KMS-11 (cell line): ENCODE measurements at regions not wholly inside any gene's neighbourhood (a gene's known extent, or its start where the extent isn't known, plus 50 kb on each side); places are given as distances from the start of the nearest gene placed in this dataset.

Experiments used
- H2AFZ ChIP-seq: fragments of 200-600 bp; sonication (generic); 2 replicates; pipeline ENCODE4 v1.6.1; 2016; ENCODE audit warnings: antibody characterized with exemption, mixed run types, low read depth
- H3K27ac ChIP-seq: fragments of 200-600 bp; sonication (generic); 2 replicates; pipeline ENCODE4 v1.6.1; 2016; ENCODE audit warnings: mild to moderate bottlenecking, mixed run types
- H3K27me3 ChIP-seq: fragments of 200-600 bp; sonication (generic); 2 replicates; pipeline ENCODE4 v1.6.1; 2017; ENCODE audit warnings: mild to moderate bottlenecking, low read depth, mixed run types, moderate library complexity; ENCODE audit not compliant: insufficient read depth
- H3K36me3 ChIP-seq: fragments of 200-600 bp; sonication (generic); 2 replicates; pipeline ENCODE4 v1.6.1; 2017; ENCODE audit warnings: mild to moderate bottlenecking, mixed run types; ENCODE audit not compliant: insufficient read depth
- H3K4me1 ChIP-seq: fragments of 200-600 bp; sonication (generic); 2 replicates; pipeline ENCODE4 v1.6.1; 2016; ENCODE audit warnings: mild to moderate bottlenecking, low read depth, mixed run types; ENCODE audit not compliant: poor library complexity, severe bottlenecking
- H3K4me2 ChIP-seq: fragments of 200-600 bp; sonication (generic); 2 replicates; pipeline ENCODE4 v1.7.0; 2016; ENCODE audit warnings: mild to moderate bottlenecking, mixed run types
- H3K4me3 ChIP-seq: fragments of 200-600 bp; sonication (generic); IDR thresholded peaks from 2 replicates; pipeline ENCODE4 v1.6.1; 2017; ENCODE audit warnings: low read depth, low read length, mixed read lengths; ENCODE audit not compliant: insufficient read depth
- H3K79me2 ChIP-seq: fragments of 200-600 bp; sonication (generic); 2 replicates; pipeline ENCODE4 v1.6.1; 2016; ENCODE audit warnings: low read depth, mixed run types; ENCODE audit not compliant: insufficient read depth
- H3K9ac ChIP-seq: fragments of 200-600 bp; sonication (generic); 2 replicates; pipeline ENCODE4 v1.6.1; 2016; ENCODE audit warnings: mild to moderate bottlenecking, mixed run types
- H4K20me1 ChIP-seq: fragments of 200-600 bp; sonication (generic); 2 replicates; pipeline ENCODE4 v1.6.1; 2016; ENCODE audit warnings: mild to moderate bottlenecking, mixed run types; ENCODE audit not compliant: insufficient read depth
- TF ChIP-seq, protein P1 (sequence below): fragments of 200-600 bp; sonication (generic); conservative IDR thresholded peaks from 2 replicates; pipeline ENCODE4 v1.6.1; 2017; ENCODE audit warnings: low read depth, mild to moderate bottlenecking, antibody characterized with exemption, low read length, moderate library complexity, mixed read lengths

DNA sequence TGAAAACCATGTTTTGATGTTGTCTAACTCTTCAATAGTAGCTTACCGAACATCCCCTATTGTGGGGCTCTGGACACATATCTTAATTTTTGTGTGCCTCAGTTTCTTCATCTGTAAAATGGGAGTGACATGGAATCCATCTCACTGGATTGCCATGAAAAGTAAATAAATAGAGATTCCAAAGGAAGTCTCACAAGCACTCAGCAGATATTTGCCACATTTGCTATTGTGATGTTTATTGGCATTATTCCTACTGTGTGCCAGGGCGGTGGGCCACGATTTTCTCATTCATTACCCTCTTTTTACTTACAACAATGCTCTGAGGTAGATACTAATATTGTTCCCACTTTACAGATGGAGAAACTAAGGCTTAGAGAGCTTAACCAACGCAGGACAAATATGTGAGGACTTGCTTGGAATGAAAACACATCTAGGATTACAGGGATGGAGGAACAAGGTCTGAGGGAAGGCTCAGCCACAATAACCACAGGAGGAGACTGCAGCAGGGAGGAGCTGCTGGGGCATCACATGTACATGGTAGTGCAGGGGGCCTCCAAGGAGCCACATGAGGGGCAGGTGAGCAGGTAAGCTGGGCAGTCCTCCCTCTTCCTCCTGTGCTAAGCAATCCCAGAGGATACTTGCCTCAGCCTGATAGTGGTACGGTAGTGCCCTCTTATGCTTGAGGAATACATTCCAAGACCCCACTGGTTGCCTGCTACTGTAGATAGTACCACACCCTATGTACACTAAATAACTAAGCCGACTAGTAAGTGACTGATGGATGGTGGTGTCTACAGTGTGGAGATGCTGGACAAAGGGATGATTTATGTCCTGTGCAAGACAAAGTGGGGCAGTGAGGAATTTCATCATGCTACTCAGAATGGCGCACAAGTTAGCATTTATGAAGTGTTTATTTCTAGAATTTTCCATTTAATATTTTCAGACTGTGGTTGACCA lies 176.9 kb downstream of the FOXA2 start:
- no peak overlapping the region for H3K4me3 ChIP-seq
- no peaks in the 10 kb centered on the region for H4K20me1 ChIP-seq
- no peaks in the 10 kb centered on the region for H3K4me1 ChIP-seq
- no peaks in the 10 kb centered on the region for H3K36me3 ChIP-seq
- H2AFZ ChIP-seq, result no peak overlapping the region
- no peak overlapping the region for H3K27ac ChIP-seq
- no peak overlapping the region for H3K9ac ChIP-seq
- no peaks in the 10 kb centered on the region for H3K79me2 ChIP-seq
- no peak overlapping the region for H3K4me2 ChIP-seq
- H3K27me3 ChIP-seq, result no peaks in the 10 kb centered on the region
- TF ChIP-seq, protein P1, sequence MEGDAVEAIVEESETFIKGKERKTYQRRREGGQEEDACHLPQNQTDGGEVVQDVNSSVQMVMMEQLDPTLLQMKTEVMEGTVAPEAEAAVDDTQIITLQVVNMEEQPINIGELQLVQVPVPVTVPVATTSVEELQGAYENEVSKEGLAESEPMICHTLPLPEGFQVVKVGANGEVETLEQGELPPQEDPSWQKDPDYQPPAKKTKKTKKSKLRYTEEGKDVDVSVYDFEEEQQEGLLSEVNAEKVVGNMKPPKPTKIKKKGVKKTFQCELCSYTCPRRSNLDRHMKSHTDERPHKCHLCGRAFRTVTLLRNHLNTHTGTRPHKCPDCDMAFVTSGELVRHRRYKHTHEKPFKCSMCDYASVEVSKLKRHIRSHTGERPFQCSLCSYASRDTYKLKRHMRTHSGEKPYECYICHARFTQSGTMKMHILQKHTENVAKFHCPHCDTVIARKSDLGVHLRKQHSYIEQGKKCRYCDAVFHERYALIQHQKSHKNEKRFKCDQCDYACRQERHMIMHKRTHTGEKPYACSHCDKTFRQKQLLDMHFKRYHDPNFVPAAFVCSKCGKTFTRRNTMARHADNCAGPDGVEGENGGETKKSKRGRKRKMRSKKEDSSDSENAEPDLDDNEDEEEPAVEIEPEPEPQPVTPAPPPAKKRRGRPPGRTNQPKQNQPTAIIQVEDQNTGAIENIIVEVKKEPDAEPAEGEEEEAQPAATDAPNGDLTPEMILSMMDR, result no peak

DNA sequence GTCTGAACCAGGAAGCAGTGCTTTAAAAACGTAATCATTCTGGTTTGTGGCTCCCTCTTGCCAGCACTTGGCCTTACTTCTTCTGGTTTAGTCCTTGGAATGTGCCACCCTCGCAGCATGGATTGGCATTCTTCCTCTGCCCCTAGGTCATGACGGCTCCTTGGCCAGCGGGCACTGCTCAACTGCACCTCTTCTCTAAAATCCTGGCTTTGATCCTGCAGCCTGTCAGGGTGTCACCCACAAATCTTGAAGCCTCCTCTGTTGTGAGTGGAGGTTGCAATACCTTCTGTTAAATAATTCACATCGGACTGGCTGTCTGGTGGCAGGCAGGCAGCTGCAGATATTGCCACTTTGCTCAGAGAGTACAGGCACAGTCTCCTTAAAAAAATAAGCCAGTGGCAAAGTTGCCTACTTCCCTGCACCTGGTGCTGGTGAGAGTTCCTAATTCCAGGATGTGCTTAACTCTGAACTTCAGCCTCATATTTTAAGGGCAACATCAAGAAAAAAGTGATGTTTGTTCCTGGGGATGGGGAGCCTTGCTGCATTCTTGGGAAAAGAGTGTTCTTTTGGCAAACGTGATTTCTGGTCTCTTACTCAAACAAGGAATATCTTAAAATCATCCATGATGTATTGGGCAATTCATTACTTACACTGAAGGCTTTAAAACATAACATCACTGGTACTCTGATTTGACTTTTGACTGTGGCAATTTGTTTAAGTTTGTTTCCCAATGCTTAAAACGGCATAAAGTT lies 179.8 kb downstream of the FOXA2 start:
- Histone ChIP-seq H4K20me1 (no peaks in the 10 kb centered on the region), H3K4me3 (no peak overlapping the region), H2AFZ (no peak overlapping the region), H3K36me3 (no peaks in the 10 kb centered on the region), H3K4me1 (no peaks in the 10 kb centered on the region), H3K27me3 (no peaks in the 10 kb centered on the region), H3K9ac (no peak overlapping the region), H3K79me2 (no peaks in the 10 kb centered on the region), H3K4me2 (no peak overlapping the region), H3K27ac (no peak overlapping the region)
- TF ChIP-seq, protein P1, result no peak

DNA sequence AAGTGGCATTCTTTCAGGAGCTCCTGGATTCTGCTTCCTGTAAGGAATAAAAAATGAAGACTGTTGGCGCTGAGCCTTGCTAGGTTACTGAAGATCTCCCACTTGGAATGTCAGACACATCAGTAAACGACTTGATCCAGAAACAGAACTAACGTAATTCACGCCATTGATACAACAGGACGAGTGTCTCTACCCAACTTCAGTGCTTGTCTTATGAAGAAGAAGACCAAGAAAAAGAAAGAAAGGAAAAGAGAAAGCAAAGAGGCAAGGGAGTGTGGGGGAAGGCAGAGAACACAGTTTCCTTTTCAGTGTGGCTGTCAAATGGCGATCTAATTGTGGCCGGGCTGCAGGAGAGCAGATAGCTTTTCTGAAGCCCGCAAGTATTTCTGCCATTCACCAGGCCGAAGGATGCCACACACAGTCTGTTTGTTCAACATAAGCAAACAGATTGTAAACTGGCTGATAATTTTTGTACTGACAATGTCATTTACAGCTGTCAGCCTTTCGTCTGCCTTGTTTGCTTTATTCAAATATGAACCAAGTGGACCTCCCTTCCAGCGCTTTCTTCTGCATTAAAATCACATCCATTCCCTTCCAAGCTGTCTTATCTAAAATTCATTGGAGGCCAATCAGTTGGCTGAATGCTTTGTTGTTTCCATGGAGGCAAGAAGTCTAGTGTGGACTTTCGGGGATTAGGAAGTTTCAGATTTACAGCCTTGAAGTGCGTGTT lies 180.6 kb downstream of the FOXA2 start:
- no peak overlapping the region for H3K27ac ChIP-seq
- no peaks in the 10 kb centered on the region for H3K4me1 ChIP-seq
- no peaks in the 10 kb centered on the region for H3K79me2 ChIP-seq
- H2AFZ ChIP-seq, result no peak overlapping the region
- H4K20me1 ChIP-seq, result no peaks in the 10 kb centered on the region
- no peak overlapping the region for H3K4me3 ChIP-seq
- no peaks in the 10 kb centered on the region for H3K27me3 ChIP-seq
- no peaks in the 10 kb centered on the region for H3K36me3 ChIP-seq
- H3K4me2 ChIP-seq, result no peak overlapping the region
- no peak overlapping the region for H3K9ac ChIP-seq
- TF ChIP-seq, protein P1, result no peak

DNA sequence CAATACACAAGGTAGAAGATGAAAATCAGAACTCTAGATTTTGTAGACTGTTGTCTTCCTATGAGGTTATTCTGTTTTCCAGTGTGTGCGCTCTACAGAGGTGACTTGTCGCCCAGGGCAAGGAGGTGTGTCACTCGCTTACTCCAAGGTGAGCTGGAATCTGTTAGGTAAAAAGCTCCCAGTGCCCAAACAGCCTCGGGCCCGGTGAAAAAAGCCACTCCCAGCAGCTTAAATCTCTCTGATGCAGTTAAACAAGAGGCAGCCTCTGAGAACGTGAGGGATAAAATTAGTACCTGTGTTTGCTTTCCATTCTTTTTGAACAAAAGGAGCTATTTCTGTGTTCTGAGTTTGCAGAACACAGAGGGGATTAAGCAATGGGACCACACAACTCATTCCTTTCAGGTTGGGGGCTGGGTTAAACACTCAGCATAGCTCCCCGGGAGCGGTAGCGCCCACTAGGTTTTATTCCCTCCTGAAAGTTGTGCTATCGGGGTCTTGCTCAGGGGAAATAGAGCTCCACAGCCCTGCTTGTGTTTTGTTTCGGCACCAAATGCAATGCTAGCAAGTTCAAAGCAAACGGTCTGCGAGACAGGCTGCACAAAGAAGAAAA lies 181.2 kb downstream of the FOXA2 start:
- no peaks in the 10 kb centered on the region for H3K79me2 ChIP-seq
- no peak overlapping the region for H3K4me3 ChIP-seq
- no peaks in the 10 kb centered on the region for H3K27me3 ChIP-seq
- H2AFZ ChIP-seq, result no peak overlapping the region
- H3K4me1 ChIP-seq, result no peaks in the 10 kb centered on the region
- H3K4me2 ChIP-seq, result no peak overlapping the region
- H4K20me1 ChIP-seq, result no peaks in the 10 kb centered on the region
- TF ChIP-seq, protein P1, result no peak
- H3K9ac ChIP-seq, result no peak overlapping the region
- H3K36me3 ChIP-seq, result no peaks in the 10 kb centered on the region
- H3K27ac ChIP-seq, result no peak overlapping the region
